HCT116 (cell line): ENCODE measurements at regions not wholly inside any gene's neighbourhood (a gene's known extent, or its start where the extent isn't known, plus 50 kb on each side); places are given as distances from the start of the nearest gene placed in this dataset.

ENCODE experiments used
- EZH2 ChIP-seq: fragments of 200-600 bp; sonication (generic); IDR thresholded peaks from 2 replicates; pipeline ENCODE4 v1.6.1; 2017; ENCODE audit warnings: antibody characterized with exemption, mixed run types
- EZH2phosphoT487 ChIP-seq: fragments of 200-600 bp; IDR thresholded peaks from 2 replicates; pipeline ENCODE4 v1.6.1; 2018; ENCODE audit warnings: antibody characterized with exemption, borderline replicate concordance
- POLR2A ChIP-seq: IDR thresholded peaks from 2 replicates; pipeline ENCODE4 v1.7.0; 2011; ENCODE audit warnings: borderline replicate concordance; ENCODE audit not compliant: insufficient read depth, insufficient read length; ENCODE audit errors: extremely low read depth
- POLR2AphosphoS5 ChIP-seq: IDR thresholded peaks from 2 replicates; pipeline ENCODE4 v1.6.1; 2011; ENCODE audit warnings: mild to moderate bottlenecking, low read depth, low read length, moderate library complexity
- SIN3A ChIP-seq: IDR thresholded peaks from 2 replicates; pipeline ENCODE4 v1.6.1; 2012; ENCODE audit warnings: low read depth
- SP1 ChIP-seq: IDR thresholded peaks from 2 replicates; pipeline ENCODE4 v1.6.1; 2012; ENCODE audit warnings: low read depth
- TCF7L2 ChIP-seq: IDR thresholded peaks from 2 replicates; pipeline ENCODE4 v1.7.0; 2011; ENCODE audit warnings: borderline replicate concordance, inconsistent platforms; ENCODE audit not compliant: insufficient read depth, insufficient read length; ENCODE audit errors: extremely low read depth
- ZNF274 ChIP-seq: fragments of 200-500 bp; sonication (Bioruptor generic); IDR thresholded peaks from 2 replicates; pipeline ENCODE4 v1.6.1; 2014; ENCODE audit warnings: mild to moderate bottlenecking, low read depth, low read length, inconsistent platforms
- TF ChIP-seq, protein P1 (sequence below), 3 experiments: fragments of 200-600 bp in 1 of 3; sonication (generic) in 1 of 3; IDR thresholded peaks in 2 of 3; conservative IDR thresholded peaks in 1 of 3; 2 replicates each; pipeline ENCODE4 v1.5.1; 2012 to 2017; ENCODE audit warnings: low read depth in 2 of 3, low read length in 2 of 3, antibody characterized with exemption in 1 of 3, borderline replicate concordance in 1 of 3, control low read depth in 1 of 3, mild to moderate bottlenecking in 1 of 3, mixed read lengths in 1 of 3, mixed run types in 1 of 3, moderate library complexity in 1 of 3; ENCODE audit not compliant: insufficient read depth in 1 of 3
- TF ChIP-seq, protein P2 (sequence below): IDR thresholded peaks from 2 replicates; pipeline ENCODE4 v1.6.1; 2012
- TF ChIP-seq, protein P3 (sequence below): IDR thresholded peaks from 2 replicates; pipeline ENCODE4 v1.6.1; 2012

DNA sequence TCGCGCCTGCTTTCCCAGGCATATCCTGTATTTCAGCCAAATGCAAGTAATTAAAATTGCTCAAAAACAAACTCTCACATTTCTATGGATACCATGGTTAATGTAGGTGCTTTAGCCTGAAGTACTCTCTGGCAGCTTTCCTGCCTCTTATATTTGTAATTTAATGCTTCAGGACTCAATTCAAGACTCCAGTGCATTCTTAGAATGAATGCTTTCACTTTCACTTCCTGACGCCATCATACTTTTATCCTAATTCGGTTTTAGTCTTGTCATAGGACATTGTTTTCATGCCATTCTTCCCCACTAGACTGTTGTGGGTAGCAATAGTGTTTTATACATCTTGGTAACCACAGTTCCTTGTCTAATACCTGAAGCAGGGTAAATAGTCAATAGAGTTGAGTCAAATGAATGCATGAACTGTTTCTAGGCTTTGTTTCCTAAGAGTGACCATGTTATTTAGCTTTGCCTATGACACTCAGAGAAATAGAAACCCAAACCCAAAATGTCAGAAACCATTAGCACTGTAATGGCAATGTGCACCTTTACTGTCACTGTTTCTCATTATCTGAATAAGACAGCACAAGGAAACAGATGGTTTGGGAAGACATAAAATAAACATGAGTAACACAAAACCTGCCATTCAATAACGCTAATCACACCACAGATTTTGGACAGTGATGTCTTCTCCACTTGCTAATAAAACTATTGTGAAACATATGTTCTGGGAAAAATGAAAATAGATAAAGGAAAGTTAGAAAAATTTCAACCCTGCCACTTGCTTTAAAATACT lies 705.5 kb downstream of the CDH11 start:
- TF ChIP-seq, protein P1, sequence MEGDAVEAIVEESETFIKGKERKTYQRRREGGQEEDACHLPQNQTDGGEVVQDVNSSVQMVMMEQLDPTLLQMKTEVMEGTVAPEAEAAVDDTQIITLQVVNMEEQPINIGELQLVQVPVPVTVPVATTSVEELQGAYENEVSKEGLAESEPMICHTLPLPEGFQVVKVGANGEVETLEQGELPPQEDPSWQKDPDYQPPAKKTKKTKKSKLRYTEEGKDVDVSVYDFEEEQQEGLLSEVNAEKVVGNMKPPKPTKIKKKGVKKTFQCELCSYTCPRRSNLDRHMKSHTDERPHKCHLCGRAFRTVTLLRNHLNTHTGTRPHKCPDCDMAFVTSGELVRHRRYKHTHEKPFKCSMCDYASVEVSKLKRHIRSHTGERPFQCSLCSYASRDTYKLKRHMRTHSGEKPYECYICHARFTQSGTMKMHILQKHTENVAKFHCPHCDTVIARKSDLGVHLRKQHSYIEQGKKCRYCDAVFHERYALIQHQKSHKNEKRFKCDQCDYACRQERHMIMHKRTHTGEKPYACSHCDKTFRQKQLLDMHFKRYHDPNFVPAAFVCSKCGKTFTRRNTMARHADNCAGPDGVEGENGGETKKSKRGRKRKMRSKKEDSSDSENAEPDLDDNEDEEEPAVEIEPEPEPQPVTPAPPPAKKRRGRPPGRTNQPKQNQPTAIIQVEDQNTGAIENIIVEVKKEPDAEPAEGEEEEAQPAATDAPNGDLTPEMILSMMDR (IDR thresholded peaks at IDR 0.05 in 2 of 3, conservative IDR thresholded peaks at IDR 0.05 in 1 of 3; ENCODE audit: borderline replicate concordance in 1 of 3, insufficient read depth in 1 of 3, low read depth in 2 of 3, low read length in 2 of 3): no peak
- TF ChIP-seq POLR2A (no peak), EZH2phosphoT487 (no peak), POLR2AphosphoS5 (no peak), SIN3A (no peak), SP1 (no peak), ZNF274 (no peak), TCF7L2 (no peak), EZH2 (no peak)
- TF ChIP-seq, protein P2, sequence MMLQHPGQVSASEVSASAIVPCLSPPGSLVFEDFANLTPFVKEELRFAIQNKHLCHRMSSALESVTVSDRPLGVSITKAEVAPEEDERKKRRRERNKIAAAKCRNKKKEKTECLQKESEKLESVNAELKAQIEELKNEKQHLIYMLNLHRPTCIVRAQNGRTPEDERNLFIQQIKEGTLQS: no peak
- TF ChIP-seq, protein P3, sequence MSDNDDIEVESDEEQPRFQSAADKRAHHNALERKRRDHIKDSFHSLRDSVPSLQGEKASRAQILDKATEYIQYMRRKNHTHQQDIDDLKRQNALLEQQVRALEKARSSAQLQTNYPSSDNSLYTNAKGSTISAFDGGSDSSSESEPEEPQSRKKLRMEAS: no peak
